Lower leg skin (tissue), 4 donors: ENCODE measurements at regions not wholly inside any gene's neighbourhood (a gene's known extent, or its start where the extent isn't known, plus 50 kb on each side); places are given as distances from the start of the nearest gene placed in this dataset.

Experiments
- DNase-seq, 2 donors: peaks; one replicate each; pipeline ENCODE4 v3.0.0-alpha.2; 2019; ENCODE audit warnings: low spot score in 2 of 2
- H3K4me3 ChIP-seq: fragments of 200-600 bp; sonication (generic); 2 replicates; pipeline ENCODE4 v1.5.1; 2017; ENCODE audit warnings: mild to moderate bottlenecking, low read depth; ENCODE audit not compliant: poor library complexity, severe bottlenecking
- POLR2A ChIP-seq, 2 donors: fragments of 450-650 bp; IDR thresholded peaks; one replicate each; pipeline ENCODE4 v1.6.1; 2016 to 2017; ENCODE audit warnings: antibody characterized with exemption in 2 of 2, mild to moderate bottlenecking in 1 of 2, moderate library complexity in 1 of 2
- WGBS, 2 donors: methylation state at CpG; one replicate each; pipeline ENCODE4 v1.1.5; 2018; 5-methylcytosine and 5-hydroxymethylcytosine counted together
- intact Hi-C: fragments of 100-400 bp; cut with DNase I; formaldehyde crosslinking; loops from one replicate; pipeline ENCODE4 v1.15.0; 2023; ENCODE audit warnings: low total_unique reads
- TF ChIP-seq, protein P1 (sequence below), 3 donors: fragments of 450-650 bp; IDR thresholded peaks; one replicate each; pipeline ENCODE4 v1.5.1; 2016; ENCODE audit warnings: antibody characterized with exemption in 3 of 3, mild to moderate bottlenecking in 3 of 3, moderate library complexity in 2 of 3

- no peak overlapping the region for H3K4me3 ChIP-seq
- TF ChIP-seq POLR2A (IDR thresholded peaks at IDR 0.05): no peak
- TF ChIP-seq, protein P1, sequence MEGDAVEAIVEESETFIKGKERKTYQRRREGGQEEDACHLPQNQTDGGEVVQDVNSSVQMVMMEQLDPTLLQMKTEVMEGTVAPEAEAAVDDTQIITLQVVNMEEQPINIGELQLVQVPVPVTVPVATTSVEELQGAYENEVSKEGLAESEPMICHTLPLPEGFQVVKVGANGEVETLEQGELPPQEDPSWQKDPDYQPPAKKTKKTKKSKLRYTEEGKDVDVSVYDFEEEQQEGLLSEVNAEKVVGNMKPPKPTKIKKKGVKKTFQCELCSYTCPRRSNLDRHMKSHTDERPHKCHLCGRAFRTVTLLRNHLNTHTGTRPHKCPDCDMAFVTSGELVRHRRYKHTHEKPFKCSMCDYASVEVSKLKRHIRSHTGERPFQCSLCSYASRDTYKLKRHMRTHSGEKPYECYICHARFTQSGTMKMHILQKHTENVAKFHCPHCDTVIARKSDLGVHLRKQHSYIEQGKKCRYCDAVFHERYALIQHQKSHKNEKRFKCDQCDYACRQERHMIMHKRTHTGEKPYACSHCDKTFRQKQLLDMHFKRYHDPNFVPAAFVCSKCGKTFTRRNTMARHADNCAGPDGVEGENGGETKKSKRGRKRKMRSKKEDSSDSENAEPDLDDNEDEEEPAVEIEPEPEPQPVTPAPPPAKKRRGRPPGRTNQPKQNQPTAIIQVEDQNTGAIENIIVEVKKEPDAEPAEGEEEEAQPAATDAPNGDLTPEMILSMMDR (IDR thresholded peaks at IDR 0.05): no peak
- WGBS, 2 donors: 67 to 83% methylated on average over 3 of the region's 3 CpGs
- DNase-seq: no peak
- intact Hi-C loops: no loop called here
Observed at GRCh38 chr4:107468812-107469211, 251.2 kb downstream of the PAPSS1 start.

- WGBS, 2 donors: 89 to 91% methylated on average over 1 of the region's 1 CpG
- no peak for DNase-seq
- H3K4me3 ChIP-seq: no peak overlapping the region
- intact Hi-C loops: no loop called here
- TF ChIP-seq POLR2A (IDR thresholded peaks at IDR 0.05): no peak
- TF ChIP-seq, protein P1 (IDR thresholded peaks at IDR 0.05): no peak
Observed at GRCh38 chr4:107468156-107468555, 251.9 kb downstream of the PAPSS1 start.

- H3K4me3 ChIP-seq: no peak overlapping the region
- WGBS, 2 donors: 61 to 79% methylated on average over 3 of the region's 3 CpGs
- intact Hi-C loops: no loop called here
- DNase-seq: no peak
- no peak for TF ChIP-seq POLR2A (IDR thresholded peaks at IDR 0.05)
Observed at GRCh38 chr4:107467461-107467860, 252.6 kb downstream of the PAPSS1 start.

GRCh38 chr4:107458194-107458593, 261.8 kb downstream of the PAPSS1 start:
- no peak overlapping the region for H3K4me3 ChIP-seq
- intact Hi-C loops: no loop called here
- TF ChIP-seq, protein P1 (IDR thresholded peaks at IDR 0.05): no peak
- no peak for TF ChIP-seq POLR2A (IDR thresholded peaks at IDR 0.05)
- DNase-seq: no peak
- WGBS, 2 donors: 77 to 83% methylated on average over 2 of the region's 2 CpGs

DNA sequence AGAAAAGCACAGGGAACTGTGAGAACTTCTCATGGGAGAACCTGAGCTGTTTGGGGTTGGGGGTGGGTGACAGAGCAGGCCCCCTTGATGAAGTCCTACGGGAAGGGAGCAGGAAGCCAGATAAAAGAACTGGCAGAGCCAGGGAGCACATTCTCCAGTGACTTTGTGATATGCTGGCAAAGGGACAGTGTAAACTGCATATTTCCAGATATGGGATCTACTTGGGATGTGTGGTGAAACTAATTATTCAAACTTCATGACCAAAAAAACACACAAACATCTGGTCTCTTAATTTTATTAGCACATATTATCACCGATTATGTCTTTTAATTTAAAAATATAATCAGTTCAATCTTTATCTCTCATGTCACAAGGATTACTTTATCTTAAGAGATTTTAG, 266.0 kb downstream of the PAPSS1 start:
- no peak overlapping the region for H3K4me3 ChIP-seq
- TF ChIP-seq, protein P1 (IDR thresholded peaks at IDR 0.05): no peak
- TF ChIP-seq POLR2A (IDR thresholded peaks at IDR 0.05): no peak
- DNase-seq: no peak
- intact Hi-C loops: no loop called here
- 51 to 58% methylated on average over 2 of the region's 2 CpGs for WGBS, 2 donors

DNA sequence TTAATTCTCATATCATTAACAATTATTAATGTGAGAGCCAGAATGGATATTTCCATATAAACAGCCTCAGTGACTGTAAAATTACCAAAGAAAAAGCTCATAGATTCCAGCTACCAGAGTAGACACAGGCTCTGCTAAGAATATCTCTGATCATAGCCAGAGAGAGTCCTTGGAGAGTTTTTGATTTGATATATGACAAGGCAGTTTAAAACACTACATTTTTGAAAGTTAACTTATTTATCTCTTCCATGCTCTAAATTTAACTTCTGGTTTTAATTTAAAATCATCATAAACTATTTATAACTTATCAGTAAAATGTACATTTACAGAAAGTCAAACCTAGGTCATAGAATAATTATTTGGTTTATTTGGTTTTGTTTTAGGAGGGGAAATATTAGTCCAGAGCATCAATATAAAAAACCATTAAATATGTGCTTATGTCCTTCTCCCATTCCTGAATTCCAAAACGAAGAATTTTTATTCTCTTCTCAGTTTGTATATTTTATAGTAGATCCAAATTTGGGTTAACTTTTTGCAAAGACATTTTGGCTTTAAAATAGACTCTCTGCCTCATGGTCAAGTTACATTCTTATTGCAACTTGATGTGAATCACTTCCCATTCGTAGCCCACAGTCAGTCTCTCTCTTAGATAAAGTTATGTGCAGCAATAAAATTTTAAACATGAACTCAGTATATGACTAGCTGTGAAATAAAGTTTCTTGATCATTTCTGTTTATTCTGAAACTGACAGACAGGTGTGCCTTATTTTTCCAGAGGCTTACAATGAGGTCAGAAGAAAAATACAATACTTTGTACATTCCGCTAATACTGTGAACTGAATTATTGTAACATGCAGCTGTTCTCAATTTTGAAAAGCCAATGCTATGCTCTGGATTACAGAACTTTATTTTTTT, 267.1 kb downstream of the PAPSS1 start:
- TF ChIP-seq, protein P1 (IDR thresholded peaks at IDR 0.05): no peak
- no peak for TF ChIP-seq POLR2A (IDR thresholded peaks at IDR 0.05)
- WGBS, 2 donors: 40 to 50% methylated on average over 3 of the region's 3 CpGs
- intact Hi-C loops: no loop called here
- no peak overlapping the region for H3K4me3 ChIP-seq
- no peak for DNase-seq
